Activated naive CD4-positive, alpha-beta T cell treated with anti-CD3 and anti-CD28 coated beads, Interleukin-2, amount 10 ng/mL, durations not matched to agents 7 days and 5 days (primary cell): ENCODE measurements at regions not wholly inside any gene's neighbourhood (a gene's known extent, or its start where the extent isn't known, plus 50 kb on each side); places are given as distances from the start of the nearest gene placed in this dataset.
A peak's percentile ranks its signal among the peaks of the same experiment; 100 is the strongest.

ENCODE experiments used
- CTCF ChIA-PET: fragments of 350-600 bp; sonication (Branson Sonifier 250); formaldehyde crosslinking; loops from one replicate; lab custom pipeline; 2021; ENCODE audit warnings: antibody characterized with exemption; lab: Charles Lee
- DNase-seq: peaks from one replicate; pipeline ENCODE4 v3.0.0-alpha.2; 2020
- H3K27ac Mint-ChIP-seq: one replicate; pipeline ENCODE4 v1.8.0; 2021; ENCODE audit warnings: mild to moderate bottlenecking, moderate library complexity, mixed read lengths
- H3K27me3 Mint-ChIP-seq: one replicate; pipeline ENCODE4 v1.8.0; 2021; ENCODE audit warnings: mild to moderate bottlenecking, mixed read lengths
- H3K36me3 Mint-ChIP-seq: one replicate; pipeline ENCODE4 v1.8.0; 2021; ENCODE audit warnings: mixed read lengths
- H3K4me1 Mint-ChIP-seq: one replicate; pipeline ENCODE4 v1.8.0; 2021; ENCODE audit warnings: mixed read lengths
- H3K4me3 Mint-ChIP-seq: one replicate; pipeline ENCODE4 v1.8.0; 2021; ENCODE audit warnings: mild to moderate bottlenecking, moderate library complexity, mixed read lengths
- H3K9me3 Mint-ChIP-seq: one replicate; pipeline ENCODE4 v1.8.0; 2021; ENCODE audit warnings: mixed read lengths

- peaks cover 6% of the 10 kb centered on the region for H3K9me3 Mint-ChIP-seq
- peaks cover 33% of the 10 kb centered on the region for H3K4me1 Mint-ChIP-seq
- H3K36me3 Mint-ChIP-seq, result peaks cover 15% of the 10 kb centered on the region
- H3K27me3 Mint-ChIP-seq, result peaks cover 8% of the 10 kb centered on the region
- H3K4me3 Mint-ChIP-seq, result no peak overlapping the region
- CTCF ChIA-PET, result interaction anchor here (0.5 to 2.0 kb wide), 2 partner anchors 39 to 88 kb away, joined by 3 to 5 read pairs; no protein-coding TSS in a partner anchor
- H3K27ac Mint-ChIP-seq, result no peak overlapping the region
- DNase-seq, result no peak
These were observed 228.5 kb downstream of the ESM1 start for GRCh38 chr5:54756796-54757402.

- CTCF ChIA-PET, result interaction anchor here (0.5 to 2.0 kb wide), 2 partner anchors 38 to 89 kb away, joined by 3 to 5 read pairs; no protein-coding TSS in a partner anchor
- Mint-ChIP-seq H3K36me3 (peaks cover 15% of the 10 kb centered on the region), H3K4me3 (no peak overlapping the region), H3K9me3 (peaks cover 8% of the 10 kb centered on the region), H3K4me1 (peaks cover 33% of the 10 kb centered on the region), H3K27ac (peak overlapping the region; percentile 26), H3K27me3 (peaks cover 11% of the 10 kb centered on the region)
- DNase-seq, result peak; percentile 34
These were observed 229.1 kb downstream of the ESM1 start for GRCh38 chr5:54756301-54756700.

- no peak overlapping the region for H3K27ac Mint-ChIP-seq
- CTCF ChIA-PET, result no interaction called here
These were observed 230.5 kb downstream of the ESM1 start for GRCh38 chr5:54754878-54755277.

GRCh38 chr5:54754420-54754819 is 231.0 kb downstream of the ESM1 start:
- DNase-seq, result no peak
- Mint-ChIP-seq H3K27me3 (peaks cover 11% of the 10 kb centered on the region), H3K9me3 (peaks cover 13% of the 10 kb centered on the region), H3K36me3 (peaks cover 15% of the 10 kb centered on the region), H3K27ac (no peak overlapping the region), H3K4me3 (no peak overlapping the region), H3K4me1 (peaks cover 30% of the 10 kb centered on the region)
- CTCF ChIA-PET, result interaction anchor here (1.9 kb wide), 1 partner anchor 10 kb away, joined by 5 read pairs; no protein-coding TSS in a partner anchor

More at GRCh38 chr5:54754878-54755277, 230.5 kb downstream of the ESM1 start:
- H3K9me3 Mint-ChIP-seq, result peaks cover 13% of the 10 kb centered on the region
- H3K27me3 Mint-ChIP-seq, result peaks cover 12% of the 10 kb centered on the region
- peaks cover 30% of the 10 kb centered on the region for H3K4me1 Mint-ChIP-seq
- H3K36me3 Mint-ChIP-seq, result peaks cover 15% of the 10 kb centered on the region
- no peak overlapping the region for H3K4me3 Mint-ChIP-seq
- DNase-seq, result no peak

- H3K4me1 Mint-ChIP-seq, result peaks cover 30% of the 10 kb centered on the region
- CTCF ChIA-PET, result interaction anchor here (1.1 to 1.9 kb wide), 2 partner anchors 9 to 15 kb away, joined by 3 to 5 read pairs; no protein-coding TSS in a partner anchor
- DNase-seq, result no peak
These were observed 231.6 kb downstream of the ESM1 start for GRCh38 chr5:54753753-54754152.

GRCh38 chr5:54753034-54753433 is 232.4 kb downstream of the ESM1 start:
- Mint-ChIP-seq H3K9me3 (peaks cover 13% of the 10 kb centered on the region), H3K27ac (peak overlapping the region; percentile 70), H3K4me1 (peaks cover 30% of the 10 kb centered on the region), H3K4me3 (no peak overlapping the region), H3K27me3 (peaks cover 8% of the 10 kb centered on the region), H3K36me3 (peaks cover 15% of the 10 kb centered on the region)
- DNase-seq, result peak; percentile 34
- CTCF ChIA-PET, result interaction anchor here (1.1 to 1.9 kb wide), 2 partner anchors 9 to 16 kb away, joined by 3 to 5 read pairs; no protein-coding TSS in a partner anchor

More at GRCh38 chr5:54753753-54754152, 231.6 kb downstream of the ESM1 start:
- Mint-ChIP-seq H3K36me3 (peaks cover 15% of the 10 kb centered on the region), H3K27me3 (peaks cover 8% of the 10 kb centered on the region), H3K4me3 (no peak overlapping the region), H3K27ac (no peak overlapping the region), H3K9me3 (peaks cover 13% of the 10 kb centered on the region)

GRCh38 chr5:54748527-54748926 is 231.0 kb downstream of the SNX18 start:
- CTCF ChIA-PET, result no interaction called here
- H3K36me3 Mint-ChIP-seq, result peaks cover 8% of the 10 kb centered on the region

GRCh38 chr5:54746777-54747398 is 229.3 kb downstream of the SNX18 start:
- Mint-ChIP-seq H3K9me3 (peaks cover 11% of the 10 kb centered on the region), H3K4me1 (peaks cover 32% of the 10 kb centered on the region), H3K36me3 (peaks cover 5% of the 10 kb centered on the region), H3K27me3 (peaks cover 8% of the 10 kb centered on the region), H3K4me3 (no peak overlapping the region), H3K27ac (no peak overlapping the region)
- DNase-seq, result no peak
- CTCF ChIA-PET, result interaction anchor here (0.5 kb wide), 1 partner anchor 159 kb away, joined by 3 read pairs; no protein-coding TSS in a partner anchor

More at GRCh38 chr5:54748527-54748926, 231.0 kb downstream of the SNX18 start:
- DNase-seq, result no peak
- no peak overlapping the region for H3K4me3 Mint-ChIP-seq
- H3K9me3 Mint-ChIP-seq, result peaks cover 11% of the 10 kb centered on the region
- peaks cover 31% of the 10 kb centered on the region for H3K4me1 Mint-ChIP-seq
- H3K27me3 Mint-ChIP-seq, result peaks cover 4% of the 10 kb centered on the region
- H3K27ac Mint-ChIP-seq, result no peak overlapping the region

GRCh38 chr5:54746346-54746745 is 228.8 kb downstream of the SNX18 start:
- CTCF ChIA-PET, result interaction anchor here (0.5 kb wide), 1 partner anchor 158 kb away, joined by 3 read pairs; no protein-coding TSS in a partner anchor
- H3K27ac Mint-ChIP-seq, result no peak overlapping the region
- peaks cover 6% of the 10 kb centered on the region for H3K27me3 Mint-ChIP-seq

GRCh38 chr5:54745599-54745998 is 228.0 kb downstream of the SNX18 start:
- Mint-ChIP-seq H3K4me3 (no peak overlapping the region), H3K27me3 (peaks cover 7% of the 10 kb centered on the region), H3K4me1 (peaks cover 39% of the 10 kb centered on the region), H3K36me3 (peaks cover 5% of the 10 kb centered on the region), H3K27ac (no peak overlapping the region), H3K9me3 (peaks cover 5% of the 10 kb centered on the region)
- CTCF ChIA-PET, result no interaction called here
- no peak for DNase-seq

More at GRCh38 chr5:54746346-54746745, 228.8 kb downstream of the SNX18 start:
- H3K9me3 Mint-ChIP-seq, result peaks cover 9% of the 10 kb centered on the region
- H3K36me3 Mint-ChIP-seq, result peaks cover 5% of the 10 kb centered on the region
- H3K4me3 Mint-ChIP-seq, result no peak overlapping the region
- H3K4me1 Mint-ChIP-seq, result peaks cover 35% of the 10 kb centered on the region
- no peak for DNase-seq

GRCh38 chr5:54743997-54744788 is 226.6 kb downstream of the SNX18 start:
- Mint-ChIP-seq H3K27ac (peak overlapping the region; percentile 87), H3K36me3 (peaks cover 8% of the 10 kb centered on the region), H3K4me3 (no peak overlapping the region), H3K27me3 (peaks cover 20% of the 10 kb centered on the region), H3K9me3 (peaks cover 5% of the 10 kb centered on the region), H3K4me1 (peaks cover 39% of the 10 kb centered on the region)
- peak; percentile 65 for DNase-seq
- CTCF ChIA-PET, result interaction anchor here (0.6 to 1.6 kb wide), 4 partner anchors 10 to 1172 kb away, joined by 3 to 5 read pairs (median 4); no protein-coding TSS in a partner anchor

- Mint-ChIP-seq H3K9me3 (peaks cover 5% of the 10 kb centered on the region), H3K36me3 (peaks cover 8% of the 10 kb centered on the region), H3K27ac (peak overlapping the region; percentile 87), H3K4me1 (peaks cover 41% of the 10 kb centered on the region), H3K27me3 (peaks cover 22% of the 10 kb centered on the region), H3K4me3 (no peak overlapping the region)
- DNase-seq, result no peak
- CTCF ChIA-PET, result interaction anchor here (1.0 to 1.6 kb wide), 2 partner anchors 132 to 225 kb away, joined by 4 read pairs; no protein-coding TSS in a partner anchor
These were observed 226.0 kb downstream of the SNX18 start for GRCh38 chr5:54743581-54743980.

GRCh38 chr5:54742417-54742891 is 224.9 kb downstream of the SNX18 start:
- no peak for DNase-seq
- peaks cover 25% of the 10 kb centered on the region for H3K27me3 Mint-ChIP-seq
- H3K4me3 Mint-ChIP-seq, result no peak overlapping the region
- peaks cover 45% of the 10 kb centered on the region for H3K4me1 Mint-ChIP-seq
- no peak overlapping the region for H3K27ac Mint-ChIP-seq
- CTCF ChIA-PET, result no interaction called here
- peaks cover 5% of the 10 kb centered on the region for H3K9me3 Mint-ChIP-seq
- H3K36me3 Mint-ChIP-seq, result peaks cover 10% of the 10 kb centered on the region
